ENCODE measurements at regions not wholly inside any gene's neighbourhood (a gene's known extent, or its start where the extent isn't known, plus 50 kb on each side); places are given as distances from the start of the nearest gene placed in this dataset.

DNA sequence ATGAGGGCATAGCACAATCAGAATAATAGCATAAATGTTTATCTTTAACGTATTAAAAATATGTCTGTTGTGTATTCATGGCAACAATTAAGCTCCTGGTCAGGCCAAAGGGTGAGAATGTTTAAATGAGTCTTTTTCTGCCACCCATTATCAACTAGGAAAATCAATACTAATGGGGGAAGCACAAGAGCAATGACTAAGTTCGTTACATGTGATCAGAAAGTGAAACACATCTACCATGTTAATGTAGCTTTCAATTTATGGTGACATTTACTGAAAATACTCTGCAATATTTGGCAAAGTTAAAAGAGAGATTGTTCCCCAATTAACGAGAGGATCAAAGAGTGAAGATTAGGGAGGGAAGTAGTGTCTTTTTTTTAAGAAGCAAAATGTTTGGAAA is 143.7 kb downstream of the NAA11 start:
- no peak overlapping the region for H3K23ac ChIP-seq (ENCODE audit: low read length)
- no peak overlapping the region for H3K18ac ChIP-seq (ENCODE audit: low read length)
- H3K27ac ChIP-seq (ENCODE audit: low read depth, low read length) = no peak overlapping the region
- no peak overlapping the region for H2BK15ac ChIP-seq (replicated peaks; ENCODE audit: low read depth)
- no peak overlapping the region for H2BK120ac ChIP-seq (ENCODE audit: low read depth, low read length)
- H3K4me2 ChIP-seq (ENCODE audit: low read length) = no peak overlapping the region
- no peaks in the 10 kb centered on the region for H3K36me3 ChIP-seq (ENCODE audit: control insufficient read depth, insufficient read depth, low read length)
- no CpG with 5 or more reads among the region's 3 CpGs for WGBS (ENCODE audit: extremely low coverage, insufficient coverage, low lambda C conversion rate)
- H3K79me1 ChIP-seq (ENCODE audit: low read length) = no peaks in the 10 kb centered on the region
- H2BK5ac ChIP-seq (ENCODE audit: low read length) = no peak overlapping the region
- no peak overlapping the region for H4K8ac ChIP-seq (ENCODE audit: low read depth, low read length)
- H4K5ac ChIP-seq (ENCODE audit: low read length) = no peak overlapping the region
- H3K4me3 ChIP-seq (ENCODE audit: low read length) = no peak overlapping the region
- no peaks in the 10 kb centered on the region for H3K27me3 ChIP-seq (ENCODE audit: insufficient read depth, low read length, poor library complexity)
- DNase-seq = no peak
- H3K9ac ChIP-seq (ENCODE audit: low read length) = no peak overlapping the region
- H3K79me2 ChIP-seq (ENCODE audit: control insufficient read depth, insufficient read depth, low read length) = no peaks in the 10 kb centered on the region
- no peak overlapping the region for H2AK5ac ChIP-seq (ENCODE audit: low read length)
- no peak overlapping the region for H3K4ac ChIP-seq (ENCODE audit: low read depth, low read length)
- no peak overlapping the region for H3K56ac ChIP-seq (ENCODE audit: low read length)
- no peaks in the 10 kb centered on the region for H3K4me1 ChIP-seq (ENCODE audit: control insufficient read depth, low read depth, low read length)

DNA sequence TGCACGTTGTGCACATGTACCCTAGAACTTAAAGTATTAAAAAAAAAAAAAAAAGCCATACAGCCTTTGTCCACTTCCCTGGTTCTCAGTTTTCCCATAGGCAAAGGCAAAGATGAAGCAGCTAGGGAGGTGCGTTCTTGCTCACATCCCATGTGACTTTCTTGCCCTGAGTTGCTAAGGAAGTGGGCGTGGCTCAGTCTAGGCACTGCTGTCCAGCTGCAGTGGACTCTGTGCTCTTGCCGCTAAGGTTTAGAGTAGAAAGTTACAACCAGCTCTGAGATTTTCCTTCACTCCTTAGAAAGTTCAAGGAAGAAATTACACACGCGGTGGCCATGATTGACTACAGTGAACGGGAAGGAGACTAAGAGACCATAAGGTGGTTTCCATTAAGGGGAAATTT is 144.7 kb downstream of the NAA11 start:
- H4K5ac ChIP-seq (ENCODE audit: low read length) = no peak overlapping the region
- H3K9ac ChIP-seq (ENCODE audit: low read length) = no peak overlapping the region
- no peak for DNase-seq
- no peaks in the 10 kb centered on the region for H3K27me3 ChIP-seq (ENCODE audit: insufficient read depth, low read length, poor library complexity)
- no peaks in the 10 kb centered on the region for H3K4me1 ChIP-seq (ENCODE audit: control insufficient read depth, low read depth, low read length)
- H3K4me3 ChIP-seq (ENCODE audit: low read length) = no peak overlapping the region
- H3K4ac ChIP-seq (ENCODE audit: low read depth, low read length) = no peak overlapping the region
- no peak overlapping the region for H2AK5ac ChIP-seq (ENCODE audit: low read length)
- H3K79me1 ChIP-seq (ENCODE audit: low read length) = no peaks in the 10 kb centered on the region
- H3K18ac ChIP-seq (ENCODE audit: low read length) = no peak overlapping the region
- H3K27ac ChIP-seq (ENCODE audit: low read depth, low read length) = no peak overlapping the region
- no peak overlapping the region for H3K4me2 ChIP-seq (ENCODE audit: low read length)
- no peak overlapping the region for H4K8ac ChIP-seq (ENCODE audit: low read depth, low read length)
- H2BK120ac ChIP-seq (ENCODE audit: low read depth, low read length) = no peak overlapping the region
- no peak overlapping the region for H3K56ac ChIP-seq (ENCODE audit: low read length)
- no peak overlapping the region for H2BK15ac ChIP-seq (replicated peaks; ENCODE audit: low read depth)
- no peaks in the 10 kb centered on the region for H3K79me2 ChIP-seq (ENCODE audit: control insufficient read depth, insufficient read depth, low read length)
- H3K23ac ChIP-seq (ENCODE audit: low read length) = no peak overlapping the region
- WGBS (ENCODE audit: extremely low coverage, insufficient coverage, low lambda C conversion rate) = no CpG with 5 or more reads among the region's 7 CpGs
- no peaks in the 10 kb centered on the region for H3K36me3 ChIP-seq (ENCODE audit: control insufficient read depth, insufficient read depth, low read length)
- no peak overlapping the region for H2BK5ac ChIP-seq (ENCODE audit: low read length)

DNA sequence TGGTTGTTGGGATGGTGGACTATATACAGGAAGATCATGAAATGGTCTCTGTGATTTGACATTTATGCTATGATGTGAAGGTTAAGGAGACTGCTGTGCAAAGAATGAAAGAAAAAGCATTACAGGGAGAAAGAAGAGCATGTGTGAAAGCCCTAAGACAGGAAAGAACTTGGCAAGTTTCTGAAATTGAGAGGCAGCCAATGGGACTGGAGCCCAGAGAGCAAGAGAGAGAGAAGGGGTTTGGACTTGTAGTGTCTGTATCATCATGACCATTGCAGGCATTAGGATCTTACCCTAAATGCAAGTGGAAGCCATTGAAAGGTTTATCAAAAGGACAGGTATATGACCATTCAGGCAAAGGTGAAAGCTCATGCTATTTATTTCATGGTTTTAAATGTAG is 147.1 kb downstream of the NAA11 start:
- no peak overlapping the region for H2AK5ac ChIP-seq (ENCODE audit: low read length)
- no peak overlapping the region for H3K56ac ChIP-seq (ENCODE audit: low read length)
- H3K79me2 ChIP-seq (ENCODE audit: control insufficient read depth, insufficient read depth, low read length) = no peaks in the 10 kb centered on the region
- no peak overlapping the region for H3K9ac ChIP-seq (ENCODE audit: low read length)
- no peak overlapping the region for H4K8ac ChIP-seq (ENCODE audit: low read depth, low read length)
- H3K23ac ChIP-seq (ENCODE audit: low read length) = no peak overlapping the region
- no peak overlapping the region for H3K4me3 ChIP-seq (ENCODE audit: low read length)
- H2BK5ac ChIP-seq (ENCODE audit: low read length) = no peak overlapping the region
- H3K36me3 ChIP-seq (ENCODE audit: control insufficient read depth, insufficient read depth, low read length) = no peaks in the 10 kb centered on the region
- no peak overlapping the region for H2BK120ac ChIP-seq (ENCODE audit: low read depth, low read length)
- H4K5ac ChIP-seq (ENCODE audit: low read length) = no peak overlapping the region
- no peak overlapping the region for H3K18ac ChIP-seq (ENCODE audit: low read length)
- no peak overlapping the region for H2BK15ac ChIP-seq (replicated peaks; ENCODE audit: low read depth)
- H3K79me1 ChIP-seq (ENCODE audit: low read length) = no peaks in the 10 kb centered on the region
- DNase-seq = no peak
- H3K27me3 ChIP-seq (ENCODE audit: insufficient read depth, low read length, poor library complexity) = no peaks in the 10 kb centered on the region
- no peak overlapping the region for H3K4me2 ChIP-seq (ENCODE audit: low read length)
- no peak overlapping the region for H3K4ac ChIP-seq (ENCODE audit: low read depth, low read length)
- H3K4me1 ChIP-seq (ENCODE audit: control insufficient read depth, low read depth, low read length) = no peaks in the 10 kb centered on the region
- no peak overlapping the region for H3K27ac ChIP-seq (ENCODE audit: low read depth, low read length)

DNA sequence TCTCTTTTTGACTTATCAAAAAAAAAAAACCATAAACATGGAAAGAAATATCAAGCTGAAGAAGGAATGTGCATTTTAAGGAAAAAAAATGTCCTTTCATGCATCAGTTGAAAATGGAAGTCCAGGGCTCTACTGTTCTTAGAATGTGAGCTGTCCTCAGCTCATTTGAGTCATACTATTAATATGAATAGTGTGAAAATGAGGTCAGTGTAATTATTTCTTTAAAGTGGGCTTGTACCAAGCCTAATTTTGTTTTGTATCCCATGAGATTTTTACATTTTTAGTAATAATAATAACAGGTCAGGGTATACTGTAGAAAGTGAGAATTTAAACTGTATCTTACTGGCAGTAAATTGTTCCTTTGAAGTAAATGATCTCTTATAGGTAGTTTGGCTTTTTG is 148.5 kb downstream of the NAA11 start:
- no peak overlapping the region for H2BK5ac ChIP-seq (ENCODE audit: low read length)
- H3K4ac ChIP-seq (ENCODE audit: low read depth, low read length) = no peak overlapping the region
- no peak overlapping the region for H2BK15ac ChIP-seq (replicated peaks; ENCODE audit: low read depth)
- H3K23ac ChIP-seq (ENCODE audit: low read length) = no peak overlapping the region
- no peak overlapping the region for H3K27ac ChIP-seq (ENCODE audit: low read depth, low read length)
- H4K5ac ChIP-seq (ENCODE audit: low read length) = no peak overlapping the region
- no peaks in the 10 kb centered on the region for H3K4me1 ChIP-seq (ENCODE audit: control insufficient read depth, low read depth, low read length)
- no peak overlapping the region for H3K18ac ChIP-seq (ENCODE audit: low read length)
- no peak overlapping the region for H3K4me2 ChIP-seq (ENCODE audit: low read length)
- H4K8ac ChIP-seq (ENCODE audit: low read depth, low read length) = no peak overlapping the region
- no peak overlapping the region for H2BK120ac ChIP-seq (ENCODE audit: low read depth, low read length)
- no peaks in the 10 kb centered on the region for H3K36me3 ChIP-seq (ENCODE audit: control insufficient read depth, insufficient read depth, low read length)
- no peaks in the 10 kb centered on the region for H3K79me1 ChIP-seq (ENCODE audit: low read length)
- H3K79me2 ChIP-seq (ENCODE audit: control insufficient read depth, insufficient read depth, low read length) = no peaks in the 10 kb centered on the region
- DNase-seq = no peak
- no peak overlapping the region for H3K9ac ChIP-seq (ENCODE audit: low read length)
- H3K4me3 ChIP-seq (ENCODE audit: low read length) = no peak overlapping the region
- no peak overlapping the region for H2AK5ac ChIP-seq (ENCODE audit: low read length)
- no peaks in the 10 kb centered on the region for H3K27me3 ChIP-seq (ENCODE audit: insufficient read depth, low read length, poor library complexity)
- no peak overlapping the region for H3K56ac ChIP-seq (ENCODE audit: low read length)

DNA sequence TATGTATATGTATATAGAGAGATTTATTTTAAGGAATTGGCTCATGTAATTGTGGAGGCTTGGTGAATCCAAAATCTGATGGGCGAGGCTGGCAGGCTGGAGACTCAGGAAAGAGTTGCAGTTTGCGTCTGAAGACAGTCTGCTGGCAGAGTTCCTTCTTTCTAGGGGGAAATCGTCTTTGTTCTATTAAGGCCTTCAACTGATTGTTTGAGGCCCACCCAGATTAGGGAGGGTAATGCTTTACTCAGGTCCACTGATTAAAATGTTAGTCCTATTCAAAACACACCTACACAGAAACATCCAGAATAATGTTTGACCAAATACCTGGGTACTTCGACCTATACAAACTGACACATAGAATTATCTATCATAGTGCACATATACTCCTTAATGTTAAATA is 149.5 kb downstream of the NAA11 start:
- Histone ChIP-seq H2BK120ac (ENCODE audit: low read depth, low read length) (no peak overlapping the region), H3K4me3 (ENCODE audit: low read length) (no peak overlapping the region), H3K56ac (ENCODE audit: low read length) (no peak overlapping the region), H3K79me1 (ENCODE audit: low read length) (no peaks in the 10 kb centered on the region), H3K79me2 (ENCODE audit: control insufficient read depth, insufficient read depth, low read length) (no peaks in the 10 kb centered on the region), H2BK15ac (replicated peaks; ENCODE audit: low read depth) (no peak overlapping the region), H3K4me2 (ENCODE audit: low read length) (no peak overlapping the region), H3K18ac (ENCODE audit: low read length) (no peak overlapping the region), H4K5ac (ENCODE audit: low read length) (no peak overlapping the region), H2BK5ac (ENCODE audit: low read length) (no peak overlapping the region), H3K23ac (ENCODE audit: low read length) (no peak overlapping the region), H3K27me3 (ENCODE audit: insufficient read depth, low read length, poor library complexity) (no peaks in the 10 kb centered on the region), H3K36me3 (ENCODE audit: control insufficient read depth, insufficient read depth, low read length) (no peaks in the 10 kb centered on the region), H3K4ac (ENCODE audit: low read depth, low read length) (no peak overlapping the region), H2AK5ac (ENCODE audit: low read length) (no peak overlapping the region), H4K8ac (ENCODE audit: low read depth, low read length) (no peak overlapping the region), H3K27ac (ENCODE audit: low read depth, low read length) (no peak overlapping the region), H3K9ac (ENCODE audit: low read length) (no peak overlapping the region), H3K4me1 (ENCODE audit: control insufficient read depth, low read depth, low read length) (no peaks in the 10 kb centered on the region)
- WGBS (ENCODE audit: extremely low coverage, insufficient coverage, low lambda C conversion rate) = no CpG with 5 or more reads among the region's 4 CpGs
- DNase-seq = no peak

DNA sequence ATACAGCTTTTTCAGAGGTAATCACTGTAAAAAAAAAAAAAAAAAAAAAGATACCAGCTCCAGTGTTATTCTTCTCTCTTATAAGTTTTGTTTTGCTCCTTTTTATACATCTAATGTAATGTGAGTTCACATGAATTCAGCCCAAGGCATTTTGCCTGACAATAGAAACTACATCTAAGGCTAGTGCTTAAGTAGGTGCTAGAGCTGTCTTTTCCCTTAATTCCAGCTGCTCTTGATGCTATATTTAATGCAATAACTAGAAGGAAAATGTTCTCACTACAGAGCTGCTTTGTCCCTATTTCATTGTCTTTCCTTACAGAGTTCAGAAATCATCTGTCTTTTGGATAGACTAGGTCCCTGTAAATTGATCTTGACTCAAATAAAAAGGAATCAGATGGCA is 150.1 kb downstream of the NAA11 start:
- Histone ChIP-seq H4K5ac (ENCODE audit: low read length) (no peak overlapping the region), H3K36me3 (ENCODE audit: control insufficient read depth, insufficient read depth, low read length) (no peaks in the 10 kb centered on the region), H3K79me2 (ENCODE audit: control insufficient read depth, insufficient read depth, low read length) (no peaks in the 10 kb centered on the region), H3K4me3 (ENCODE audit: low read length) (no peak overlapping the region), H3K27ac (ENCODE audit: low read depth, low read length) (no peak overlapping the region), H3K56ac (ENCODE audit: low read length) (no peak overlapping the region), H2BK5ac (ENCODE audit: low read length) (no peak overlapping the region), H4K8ac (ENCODE audit: low read depth, low read length) (no peak overlapping the region), H2BK120ac (ENCODE audit: low read depth, low read length) (no peak overlapping the region), H3K4me2 (ENCODE audit: low read length) (no peak overlapping the region), H3K4ac (ENCODE audit: low read depth, low read length) (no peak overlapping the region), H3K4me1 (ENCODE audit: control insufficient read depth, low read depth, low read length) (no peaks in the 10 kb centered on the region), H3K79me1 (ENCODE audit: low read length) (no peaks in the 10 kb centered on the region), H3K23ac (ENCODE audit: low read length) (no peak overlapping the region), H2AK5ac (ENCODE audit: low read length) (no peak overlapping the region), H3K9ac (ENCODE audit: low read length) (no peak overlapping the region), H3K27me3 (ENCODE audit: insufficient read depth, low read length, poor library complexity) (no peaks in the 10 kb centered on the region), H2BK15ac (replicated peaks; ENCODE audit: low read depth) (no peak overlapping the region), H3K18ac (ENCODE audit: low read length) (no peak overlapping the region)
- no peak for DNase-seq
